ENCODE measurements at regions not wholly inside any gene's neighbourhood (a gene's known extent, or its start where the extent isn't known, plus 50 kb on each side); places are given as distances from the start of the nearest gene placed in this dataset.

GRCh38 chr21:27076025-27076424 lies 109.1 kb upstream of the ADAMTS5 start:
- no peak for TF ChIP-seq POLR2A (IDR thresholded peaks at IDR 0.05)
- TF ChIP-seq, protein P1, sequence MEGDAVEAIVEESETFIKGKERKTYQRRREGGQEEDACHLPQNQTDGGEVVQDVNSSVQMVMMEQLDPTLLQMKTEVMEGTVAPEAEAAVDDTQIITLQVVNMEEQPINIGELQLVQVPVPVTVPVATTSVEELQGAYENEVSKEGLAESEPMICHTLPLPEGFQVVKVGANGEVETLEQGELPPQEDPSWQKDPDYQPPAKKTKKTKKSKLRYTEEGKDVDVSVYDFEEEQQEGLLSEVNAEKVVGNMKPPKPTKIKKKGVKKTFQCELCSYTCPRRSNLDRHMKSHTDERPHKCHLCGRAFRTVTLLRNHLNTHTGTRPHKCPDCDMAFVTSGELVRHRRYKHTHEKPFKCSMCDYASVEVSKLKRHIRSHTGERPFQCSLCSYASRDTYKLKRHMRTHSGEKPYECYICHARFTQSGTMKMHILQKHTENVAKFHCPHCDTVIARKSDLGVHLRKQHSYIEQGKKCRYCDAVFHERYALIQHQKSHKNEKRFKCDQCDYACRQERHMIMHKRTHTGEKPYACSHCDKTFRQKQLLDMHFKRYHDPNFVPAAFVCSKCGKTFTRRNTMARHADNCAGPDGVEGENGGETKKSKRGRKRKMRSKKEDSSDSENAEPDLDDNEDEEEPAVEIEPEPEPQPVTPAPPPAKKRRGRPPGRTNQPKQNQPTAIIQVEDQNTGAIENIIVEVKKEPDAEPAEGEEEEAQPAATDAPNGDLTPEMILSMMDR (IDR thresholded peaks at IDR 0.05) = no peak
